T-helper 1 cell (primary cell): ENCODE measurements at regions not wholly inside any gene's neighbourhood (a gene's known extent, or its start where the extent isn't known, plus 50 kb on each side); places are given as distances from the start of the nearest gene placed in this dataset.
A peak's percentile ranks its signal among the peaks of the same experiment; 100 is the strongest.

Source experiments
- DNase-seq, 5 donors: peaks; one replicate each; pipeline ENCODE4 v3.0.0-alpha.2; 2012 to 2020

- DNase-seq = no peak
Measured at GRCh38 chr15:91523596-91523995, 329.9 kb upstream of the SLCO3A1 start.

- no peak for DNase-seq
Measured at GRCh38 chr15:91524534-91524933, 329.0 kb upstream of the SLCO3A1 start.

- no peak for DNase-seq
Measured at GRCh38 chr15:91525751-91526150, 327.8 kb upstream of the SLCO3A1 start.

DNA sequence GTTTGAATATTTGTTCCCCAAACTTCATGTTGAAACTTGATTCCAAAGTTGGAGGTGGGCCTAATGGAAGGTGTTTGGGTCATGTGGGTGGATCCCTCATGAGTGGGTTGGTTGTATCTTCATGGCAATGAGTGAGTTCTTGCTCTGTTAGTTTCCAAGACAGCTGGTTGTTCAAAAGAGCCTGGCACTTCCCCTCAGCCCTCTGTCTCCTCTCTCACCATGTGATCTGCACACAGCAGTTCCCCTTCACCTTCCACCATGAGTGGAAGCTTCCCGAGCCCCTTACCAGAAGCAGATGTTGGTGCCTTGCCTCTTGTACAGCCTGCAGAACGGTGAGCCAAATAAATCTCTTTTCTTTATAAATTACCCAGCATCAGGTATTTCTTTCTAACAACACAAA, 327.1 kb upstream of the SLCO3A1 start:
- no peak for DNase-seq

DNA sequence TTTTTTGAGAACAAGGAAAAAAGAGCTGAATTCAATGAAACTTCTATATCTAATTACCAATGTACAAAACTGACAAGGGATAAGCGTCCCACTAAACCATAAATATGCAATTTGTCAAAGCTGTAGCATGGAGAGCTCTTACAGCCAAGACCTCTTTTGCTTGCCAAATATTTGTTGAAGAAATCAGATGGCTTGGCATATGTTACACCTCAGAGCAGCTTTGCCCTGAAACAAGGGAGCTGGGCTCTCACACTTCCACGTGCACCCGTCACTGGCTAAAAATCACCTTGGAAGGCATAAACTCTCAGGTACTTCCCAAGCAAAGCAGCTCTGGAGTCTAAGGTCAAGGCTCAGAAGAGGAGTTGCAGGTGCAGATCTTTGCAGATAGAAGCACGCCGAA, 324.7 kb upstream of the SLCO3A1 start:
- no peak for DNase-seq

- DNase-seq = peak in 1 of 5 donors; percentile 4
Measured at GRCh38 chr15:91529534-91529933, 324.0 kb upstream of the SLCO3A1 start.

DNA sequence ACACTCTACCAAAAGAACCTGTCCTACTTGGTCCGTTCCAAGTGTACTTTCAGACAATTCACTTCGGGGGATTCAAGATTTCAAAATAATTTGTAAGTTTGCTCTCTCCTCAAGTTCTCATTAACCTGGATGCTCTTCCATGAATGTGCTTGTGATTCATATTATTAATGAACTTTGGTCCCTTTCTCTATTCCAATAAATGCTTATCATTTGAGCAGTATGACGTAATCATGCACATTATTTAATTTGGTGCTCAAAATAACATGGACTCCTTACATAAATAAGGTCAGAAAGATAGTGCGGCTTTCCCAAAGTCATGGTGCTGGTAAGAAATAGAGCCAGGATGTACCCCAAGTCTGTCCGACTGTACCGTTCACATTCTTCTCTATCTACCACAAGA, 323.2 kb upstream of the SLCO3A1 start:
- no peak for DNase-seq

DNA sequence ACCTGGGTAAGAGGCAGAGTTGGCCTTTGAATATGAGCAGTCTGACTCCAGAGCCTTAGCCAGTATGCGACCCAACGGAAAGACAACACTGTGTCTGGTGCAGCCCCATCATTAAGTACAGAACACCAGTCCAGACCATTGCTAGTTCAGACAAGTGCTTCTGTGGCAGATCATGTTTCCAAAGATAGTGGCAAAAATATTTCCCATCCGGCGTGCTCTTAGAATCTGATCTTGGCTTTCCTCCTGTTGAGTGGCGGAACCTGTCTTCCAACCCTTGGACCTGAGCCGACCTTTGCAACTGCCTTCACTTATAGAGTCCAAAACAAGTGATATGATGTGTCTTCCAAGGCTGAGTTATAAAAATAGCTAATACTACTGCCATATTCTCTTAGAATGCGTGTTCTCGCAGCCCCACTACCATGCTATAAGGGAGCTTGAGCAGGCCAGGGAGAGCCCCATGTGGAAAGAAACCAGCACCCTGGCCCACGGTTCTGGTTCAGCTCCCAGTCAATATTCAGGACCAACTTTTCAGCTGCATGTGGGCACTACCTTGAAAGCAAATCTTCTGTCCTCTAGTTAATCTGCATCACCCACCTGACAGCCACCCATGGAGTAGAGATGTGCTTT, 322.4 kb upstream of the SLCO3A1 start:
- DNase-seq = no peak

GRCh38 chr15:91534235-91534634, 319.3 kb upstream of the SLCO3A1 start:
- DNase-seq = no peak

GRCh38 chr15:91534976-91535375, 318.5 kb upstream of the SLCO3A1 start:
- no peak for DNase-seq

DNA sequence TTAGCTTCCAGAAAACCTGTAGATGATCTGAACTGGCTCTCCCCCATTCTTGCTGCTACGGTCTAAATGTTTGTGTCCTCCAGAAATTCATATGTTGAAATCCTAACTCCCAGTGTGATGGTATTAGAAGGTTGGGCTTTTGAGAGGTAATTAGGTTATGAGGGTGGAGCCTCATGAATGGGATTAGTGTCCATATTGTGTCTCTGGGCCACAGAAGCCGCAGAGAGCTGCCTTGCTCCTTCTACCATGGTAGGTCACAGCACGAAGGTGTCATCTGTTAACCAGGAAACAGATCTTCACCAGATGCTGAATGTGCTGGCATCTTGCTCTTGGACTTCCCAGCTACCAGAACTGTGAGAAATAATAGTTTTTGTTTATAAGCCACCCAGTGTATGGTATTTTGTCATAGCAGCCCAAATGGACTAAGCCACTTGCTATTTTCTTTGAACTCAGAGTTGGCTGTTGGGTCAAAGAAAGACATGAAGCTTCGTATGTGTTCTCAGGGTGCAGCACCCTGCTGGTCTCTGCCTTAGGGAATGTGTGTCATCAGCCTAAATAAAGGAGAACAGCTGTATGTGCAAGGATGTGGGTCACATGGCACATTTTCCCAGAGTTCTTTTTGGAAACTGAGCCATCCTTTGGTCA, 317.5 kb upstream of the SLCO3A1 start:
- no peak for DNase-seq

GRCh38 chr15:91537856-91538255, 315.7 kb upstream of the SLCO3A1 start:
- DNase-seq = no peak

- no peak for DNase-seq
Measured at GRCh38 chr15:91538782-91539181, 314.7 kb upstream of the SLCO3A1 start.

GRCh38 chr15:91541286-91541685, 312.2 kb upstream of the SLCO3A1 start:
- no peak for DNase-seq

- no peak for DNase-seq
Measured at GRCh38 chr15:91542226-91542625, 311.3 kb upstream of the SLCO3A1 start.

GRCh38 chr15:91547356-91547755, 306.2 kb upstream of the SLCO3A1 start:
- no peak for DNase-seq

DNA sequence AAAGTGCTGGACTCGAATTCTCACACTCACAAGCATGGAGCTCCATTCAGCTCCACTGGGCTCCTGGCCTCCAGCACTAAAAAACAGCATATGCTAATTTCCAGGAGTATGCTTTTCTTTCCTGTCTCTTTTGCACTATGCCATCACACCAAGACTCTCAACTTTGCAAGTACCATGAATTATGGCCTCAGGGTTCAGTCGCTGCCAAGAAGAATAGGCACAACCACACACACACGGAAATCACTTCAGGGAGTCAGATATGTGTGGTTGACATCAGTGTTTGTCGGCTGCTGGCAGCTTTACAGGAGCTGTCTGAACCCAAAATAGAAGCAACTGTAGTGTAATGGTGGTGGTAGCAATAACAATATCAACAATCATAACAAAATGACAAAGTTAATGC, 305.0 kb upstream of the SLCO3A1 start:
- no peak for DNase-seq

DNA sequence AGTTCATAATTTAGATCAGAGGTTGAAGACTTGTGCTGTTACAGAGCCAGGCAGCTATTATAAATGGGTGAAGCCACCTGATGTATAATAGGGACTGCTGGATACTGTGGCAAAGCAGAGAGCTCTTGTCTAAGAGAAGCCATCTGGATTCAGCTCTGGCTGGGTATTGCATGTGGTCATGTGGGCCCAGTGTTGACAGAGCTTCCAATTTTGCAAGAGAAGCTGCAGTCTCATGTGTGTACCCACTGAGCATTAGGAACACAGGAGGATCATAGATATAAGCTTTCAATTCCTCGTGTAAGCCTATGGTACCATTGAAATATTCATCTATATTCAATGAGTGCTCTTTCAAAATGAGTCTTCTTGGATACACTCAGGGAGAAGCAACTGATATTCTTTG, 303.9 kb upstream of the SLCO3A1 start:
- no peak for DNase-seq

- DNase-seq = no peak
Measured at GRCh38 chr15:91552555-91552954, 301.0 kb upstream of the SLCO3A1 start.

GRCh38 chr15:91553196-91553854, 300.2 kb upstream of the SLCO3A1 start:
- DNase-seq = no peak

- no peak for DNase-seq
Measured at GRCh38 chr15:91555312-91555711, 298.2 kb upstream of the SLCO3A1 start.

DNA sequence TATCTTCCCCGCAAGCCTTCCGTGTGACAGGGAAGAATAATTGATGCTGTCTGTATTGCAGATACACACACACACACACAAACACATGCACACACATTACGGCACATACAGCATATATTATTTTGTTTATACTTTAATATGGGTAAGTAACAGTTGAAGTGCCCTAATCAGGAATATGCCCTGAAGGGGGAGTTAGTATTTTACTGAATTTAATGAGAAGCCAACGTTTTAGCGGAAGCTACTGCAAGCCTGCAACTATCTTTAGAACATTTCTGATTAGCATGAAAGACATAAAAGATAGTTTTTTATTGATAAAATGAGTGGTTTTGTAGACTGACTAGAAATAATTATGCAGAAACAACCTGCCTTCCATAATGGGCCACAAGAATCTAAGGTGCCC, 296.6 kb upstream of the SLCO3A1 start:
- no peak for DNase-seq

GRCh38 chr15:91559066-91559465, 294.4 kb upstream of the SLCO3A1 start:
- DNase-seq = no peak

- no peak for DNase-seq
Measured at GRCh38 chr15:91561371-91562100, 292.0 kb upstream of the SLCO3A1 start.
